Type B pancreatic cell (in vitro differentiated cells): ENCODE measurements at regions not wholly inside any gene's neighbourhood (a gene's known extent, or its start where the extent isn't known, plus 50 kb on each side); places are given as distances from the start of the nearest gene placed in this dataset.
A peak's percentile ranks its signal among the peaks of the same experiment; 100 is the strongest.

ENCODE experiments used
- DNase-seq: peaks from one replicate; pipeline ENCODE4 v3.0.0; 2021; ENCODE audit warnings: mixed read lengths; ENCODE audit not compliant: unreplicated experiment; ENCODE audit errors: extremely low spot score
- H3K27ac Mint-ChIP-seq: 2 replicates; pipeline ENCODE4 v1.8.0; 2021; ENCODE audit warnings: mild to moderate bottlenecking, mixed read lengths
- H3K27me3 Mint-ChIP-seq: 2 replicates; pipeline ENCODE4 v1.8.0; 2021; ENCODE audit warnings: mixed read lengths
- H3K36me3 Mint-ChIP-seq: 2 replicates; pipeline ENCODE4 v1.8.0; 2021; ENCODE audit warnings: mixed read lengths
- H3K4me1 Mint-ChIP-seq: one replicate; pipeline ENCODE4 v1.8.0; 2021; ENCODE audit warnings: mixed read lengths; ENCODE audit not compliant: unreplicated experiment
- H3K4me3 Mint-ChIP-seq: 2 replicates; pipeline ENCODE4 v1.8.0; 2021; ENCODE audit warnings: mild to moderate bottlenecking, mixed read lengths
- H3K9me3 Mint-ChIP-seq: 2 replicates; pipeline ENCODE4 v1.8.0; 2021; ENCODE audit warnings: mixed read lengths
- CTCF ChIP-seq: fragments of 200-600 bp; sonication (generic); conservative IDR thresholded peaks from 2 replicates; pipeline ENCODE4 v1.5.0; 2021; ENCODE audit warnings: antibody characterized with exemption, mild to moderate bottlenecking

DNA sequence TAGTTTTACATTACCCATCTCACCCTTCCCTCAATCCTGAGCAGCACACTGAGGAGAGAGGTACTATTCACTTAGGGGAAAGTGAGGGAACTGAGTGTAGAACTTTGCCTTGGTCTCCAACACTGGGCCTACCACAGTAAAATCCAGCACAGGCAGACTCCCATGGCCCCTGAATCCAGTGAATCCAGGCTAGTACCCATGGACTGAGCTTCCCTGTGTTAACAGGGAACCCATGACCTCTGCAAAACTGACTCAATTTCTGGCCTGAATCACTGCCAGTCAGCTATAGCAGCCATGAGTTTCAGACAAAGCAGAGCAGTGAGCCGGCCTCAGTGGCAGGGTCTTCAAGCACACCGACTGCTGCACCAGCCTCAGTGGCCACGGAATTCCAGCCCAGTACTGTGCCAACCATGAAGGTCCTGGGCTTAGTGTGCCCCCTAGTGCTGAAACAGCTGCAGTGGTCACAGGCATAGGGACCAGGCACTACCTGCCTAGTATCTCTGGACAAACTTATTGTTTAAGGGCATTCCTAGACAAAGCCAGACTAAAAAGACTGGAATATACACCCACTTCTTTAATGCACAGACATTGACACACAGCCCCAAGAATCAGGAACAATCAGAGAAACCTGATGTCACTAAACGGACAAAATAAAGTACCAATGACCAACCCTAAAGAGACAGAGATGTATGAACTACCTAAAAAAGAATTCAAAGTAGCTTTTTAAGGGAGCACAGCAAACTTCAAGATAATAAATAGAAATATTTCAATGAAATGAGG, 127.4 kb upstream of the RPL34 start:
- Mint-ChIP-seq H3K27me3 (no peaks in the 10 kb centered on the region), H3K9me3 (peaks cover 13% of the 10 kb centered on the region), H3K27ac (no peak overlapping the region), H3K4me1 (no peaks in the 10 kb centered on the region), H3K36me3 (peaks cover 4% of the 10 kb centered on the region), H3K4me3 (no peak overlapping the region)
- peak; percentile 71 for TF ChIP-seq CTCF
- DNase-seq: no peak

GRCh38 chr4:108488865-108489264, 131.5 kb upstream of the RPL34 start:
- peaks cover 5% of the 10 kb centered on the region for H3K9me3 Mint-ChIP-seq
- no peak for TF ChIP-seq CTCF
- no peak overlapping the region for H3K4me3 Mint-ChIP-seq
- no peak overlapping the region for H3K27ac Mint-ChIP-seq
- H3K4me1 Mint-ChIP-seq: no peaks in the 10 kb centered on the region
- peaks cover 4% of the 10 kb centered on the region for H3K36me3 Mint-ChIP-seq
- no peaks in the 10 kb centered on the region for H3K27me3 Mint-ChIP-seq
- no peak for DNase-seq

DNA sequence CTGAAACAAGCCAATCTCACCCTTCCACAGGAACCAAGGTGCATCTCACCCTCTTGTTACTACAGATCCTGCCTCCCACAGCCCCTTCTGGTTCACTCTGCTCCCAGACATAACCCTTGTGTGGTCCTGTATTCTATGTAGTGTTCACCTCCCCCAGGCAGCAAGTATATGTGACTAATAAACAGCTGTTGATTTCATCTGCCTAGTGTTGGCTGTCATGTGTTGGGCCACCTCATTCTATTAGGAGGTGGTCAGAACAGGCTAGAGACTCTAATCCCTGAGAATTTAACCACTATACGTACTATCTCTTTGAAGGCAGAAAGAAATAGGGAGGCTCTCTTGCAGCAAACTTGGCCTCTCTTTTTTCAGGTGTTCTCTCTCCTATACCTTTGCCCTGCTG, 134.3 kb upstream of the RPL34 start:
- Mint-ChIP-seq H3K27ac (no peak overlapping the region), H3K4me3 (no peak overlapping the region), H3K9me3 (no peaks in the 10 kb centered on the region), H3K4me1 (no peaks in the 10 kb centered on the region), H3K27me3 (no peaks in the 10 kb centered on the region), H3K36me3 (no peaks in the 10 kb centered on the region)
- DNase-seq: no peak
- no peak for TF ChIP-seq CTCF

DNA sequence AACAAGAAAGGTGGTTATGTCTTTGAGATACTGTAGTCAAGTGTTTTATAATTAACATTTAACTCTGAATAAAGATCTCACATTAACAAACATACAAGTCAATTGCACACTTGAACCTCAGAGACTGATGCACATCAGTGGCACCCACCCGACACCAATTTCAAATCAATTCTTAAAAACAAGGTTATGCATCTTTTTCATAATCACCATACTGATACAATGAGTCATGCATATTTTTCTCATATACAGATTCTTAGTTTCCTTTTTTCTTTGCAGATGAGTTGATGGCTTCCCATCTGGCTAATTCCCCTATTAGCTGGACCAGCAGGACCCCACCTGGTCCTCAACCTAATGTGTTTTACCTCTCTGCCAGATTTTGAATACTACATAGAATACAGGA, 136.2 kb upstream of the RPL34 start:
- no peak for DNase-seq
- no peak overlapping the region for H3K27ac Mint-ChIP-seq
- no peak overlapping the region for H3K4me3 Mint-ChIP-seq
- no peaks in the 10 kb centered on the region for H3K27me3 Mint-ChIP-seq
- H3K4me1 Mint-ChIP-seq: no peaks in the 10 kb centered on the region
- no peak for TF ChIP-seq CTCF
- H3K9me3 Mint-ChIP-seq: no peaks in the 10 kb centered on the region
- no peaks in the 10 kb centered on the region for H3K36me3 Mint-ChIP-seq

DNA sequence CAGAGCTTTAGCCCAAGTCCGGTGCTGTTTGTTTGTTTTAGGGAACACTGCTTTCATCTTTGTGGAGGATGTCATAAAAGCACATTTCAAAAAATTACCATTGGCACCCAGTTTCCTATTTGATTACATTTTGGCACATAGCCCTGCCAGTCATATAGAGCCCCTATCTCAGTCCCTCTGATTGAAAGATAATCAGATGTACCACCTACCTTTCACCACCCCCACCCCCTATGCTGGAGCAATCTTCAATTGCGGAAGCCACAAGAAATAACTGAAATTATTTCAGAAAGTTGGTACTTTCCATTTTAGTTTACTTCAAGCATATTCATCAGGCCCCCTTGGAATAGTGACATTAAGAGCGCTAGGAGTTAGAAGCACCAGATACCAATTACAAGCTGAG, 136.7 kb upstream of the RPL34 start:
- no peak overlapping the region for H3K4me3 Mint-ChIP-seq
- H3K9me3 Mint-ChIP-seq: no peaks in the 10 kb centered on the region
- H3K27me3 Mint-ChIP-seq: no peaks in the 10 kb centered on the region
- no peaks in the 10 kb centered on the region for H3K36me3 Mint-ChIP-seq
- H3K4me1 Mint-ChIP-seq: no peaks in the 10 kb centered on the region
- no peak overlapping the region for H3K27ac Mint-ChIP-seq
- no peak for DNase-seq
- TF ChIP-seq CTCF: no peak
